Spleen (tissue), 7 donors: ENCODE measurements at regions not wholly inside any gene's neighbourhood (a gene's known extent, or its start where the extent isn't known, plus 50 kb on each side); places are given as distances from the start of the nearest gene placed in this dataset.

Experiments used
- POLR2AphosphoS5 ChIP-seq, 3 donors: sonication (generic); formaldehyde crosslinking; IDR thresholded peaks; one replicate each; pipeline ENCODE4 v1.5.1; 2017; ENCODE audit warnings: antibody characterized with exemption in 3 of 3
- TF ChIP-seq, protein P1 (sequence below), 11 experiments: fragments of 200-600 bp in 7 of 11; fragments of 450-650 bp in 4 of 11; sonication (generic) in 4 of 11; IDR thresholded peaks in 8 of 11; conservative IDR thresholded peaks in 3 of 11; 1 replicate in 7 of 11; 2 replicates in 4 of 11; pipeline versions ENCODE4 v1.4.0 to v1.8.0; 2016 to 2021; ENCODE audit warnings: antibody characterized with exemption in 11 of 11, inconsistent platforms in 4 of 11, mild to moderate bottlenecking in 1 of 11
- donor health status: DM: no; HTN: no; CAD: no; lungs with moderate emphysema.
- donor health status: DM: no; HTN: no; CAD: no.
- donor health status: DM: no; HTN: no; CAD: no.

GRCh38 chr7:42452356-42452755 is 215.3 kb upstream of the GLI3 start:
- no peak for TF ChIP-seq POLR2AphosphoS5 (IDR thresholded peaks at IDR 0.05)
- TF ChIP-seq, protein P1, sequence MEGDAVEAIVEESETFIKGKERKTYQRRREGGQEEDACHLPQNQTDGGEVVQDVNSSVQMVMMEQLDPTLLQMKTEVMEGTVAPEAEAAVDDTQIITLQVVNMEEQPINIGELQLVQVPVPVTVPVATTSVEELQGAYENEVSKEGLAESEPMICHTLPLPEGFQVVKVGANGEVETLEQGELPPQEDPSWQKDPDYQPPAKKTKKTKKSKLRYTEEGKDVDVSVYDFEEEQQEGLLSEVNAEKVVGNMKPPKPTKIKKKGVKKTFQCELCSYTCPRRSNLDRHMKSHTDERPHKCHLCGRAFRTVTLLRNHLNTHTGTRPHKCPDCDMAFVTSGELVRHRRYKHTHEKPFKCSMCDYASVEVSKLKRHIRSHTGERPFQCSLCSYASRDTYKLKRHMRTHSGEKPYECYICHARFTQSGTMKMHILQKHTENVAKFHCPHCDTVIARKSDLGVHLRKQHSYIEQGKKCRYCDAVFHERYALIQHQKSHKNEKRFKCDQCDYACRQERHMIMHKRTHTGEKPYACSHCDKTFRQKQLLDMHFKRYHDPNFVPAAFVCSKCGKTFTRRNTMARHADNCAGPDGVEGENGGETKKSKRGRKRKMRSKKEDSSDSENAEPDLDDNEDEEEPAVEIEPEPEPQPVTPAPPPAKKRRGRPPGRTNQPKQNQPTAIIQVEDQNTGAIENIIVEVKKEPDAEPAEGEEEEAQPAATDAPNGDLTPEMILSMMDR (IDR thresholded peaks at IDR 0.05 in 8 of 11, conservative IDR thresholded peaks at IDR 0.05 in 3 of 11) = no peak
